Inflammatory macrophage treated with lipopolysaccharide for 1 hour (primary cell): ENCODE measurements at regions not wholly inside any gene's neighbourhood (a gene's known extent, or its start where the extent isn't known, plus 50 kb on each side); places are given as distances from the start of the nearest gene placed in this dataset.

Source experiments
- DNase-seq, 2 donors: peaks; one replicate each; pipeline ENCODE4 v3.0.0-alpha.2; 2020 to 2022

GRCh38 chr13:31048521-31048920, 113.2 kb downstream of the HSPH1 start:
- no peak for DNase-seq

- DNase-seq = peak in 1 of 2 donors; percentile 24
Measured at GRCh38 chr13:31046711-31047279, 114.3 kb downstream of the TEX26 start.

- DNase-seq = peak; percentile 85 to 93
Measured at GRCh38 chr13:31045286-31046081, 113.0 kb downstream of the TEX26 start.

GRCh38 chr13:31044364-31045285, 112.2 kb downstream of the TEX26 start:
- peak; percentile 73 to 97 for DNase-seq

GRCh38 chr13:31043957-31044356, 111.5 kb downstream of the TEX26 start:
- DNase-seq = peak in 1 of 2 donors; percentile 22

- no peak for DNase-seq
Measured at GRCh38 chr13:31042481-31043165, 110.2 kb downstream of the TEX26 start.

GRCh38 chr13:31042049-31042448, 109.6 kb downstream of the TEX26 start:
- DNase-seq = peak in 1 of 2 donors; percentile 10

- no peak for DNase-seq
Measured at GRCh38 chr13:31038834-31039552, 106.5 kb downstream of the TEX26 start.

GRCh38 chr13:31037874-31038500, 105.5 kb downstream of the TEX26 start:
- DNase-seq = no peak

- peak; percentile 45 to 62 for DNase-seq
Measured at GRCh38 chr13:31036731-31037695, 104.6 kb downstream of the TEX26 start.

GRCh38 chr13:31035185-31035965, 102.9 kb downstream of the TEX26 start:
- DNase-seq = no peak

GRCh38 chr13:31032528-31033113, 100.2 kb downstream of the TEX26 start:
- DNase-seq = no peak

- DNase-seq = no peak
Measured at GRCh38 chr13:31031482-31031881, 99.0 kb downstream of the TEX26 start.

- DNase-seq = no peak
Measured at GRCh38 chr13:31029102-31029501, 96.6 kb downstream of the TEX26 start.

GRCh38 chr13:31027136-31027535, 94.7 kb downstream of the TEX26 start:
- no peak for DNase-seq
